ENCODE measurements at regions not wholly inside any gene's neighbourhood (a gene's known extent, or its start where the extent isn't known, plus 50 kb on each side); places are given as distances from the start of the nearest gene placed in this dataset.
"Not testable (repeated sequence)": the region's sequence is repeated elsewhere in the genome, so short reads cannot be mapped to it uniquely, and the experiment has no call there.

- H3K27ac Mint-ChIP-seq; DNase-seq; H3K4me1 Mint-ChIP-seq; H3K36me3 Mint-ChIP-seq; POLR2A ChIA-PET; H3K9me3 Mint-ChIP-seq; ATAC-seq (ENCODE audit: low read depth); H3K4me3 Mint-ChIP-seq; H3K27me3 Mint-ChIP-seq: not testable (repeated sequence)
Observed at GRCh38 chr6:68022968-68023367, 612.1 kb upstream of the ADGRB3 start.

GRCh38 chr6:68013780-68014515, 621.1 kb upstream of the ADGRB3 start:
- POLR2A ChIA-PET, result no interaction called here
- H3K9me3 Mint-ChIP-seq, result peaks cover 4% of the 10 kb centered on the region
- no peaks in the 10 kb centered on the region for H3K27me3 Mint-ChIP-seq
- no peaks in the 10 kb centered on the region for H3K36me3 Mint-ChIP-seq
- ATAC-seq (ENCODE audit: low read depth) (no peak), DNase-seq (no peak)
- H3K4me1 Mint-ChIP-seq, result no peaks in the 10 kb centered on the region
- no peak overlapping the region for H3K27ac Mint-ChIP-seq
- no peak overlapping the region for H3K4me3 Mint-ChIP-seq

GRCh38 chr6:68012822-68013221, 622.3 kb upstream of the ADGRB3 start:
- ATAC-seq (ENCODE audit: low read depth) (no peak), DNase-seq (no peak)
- H3K27ac Mint-ChIP-seq, result no peak overlapping the region
- H3K4me3 Mint-ChIP-seq, result no peak overlapping the region
- no peaks in the 10 kb centered on the region for H3K4me1 Mint-ChIP-seq
- peaks cover 4% of the 10 kb centered on the region for H3K9me3 Mint-ChIP-seq
- no peaks in the 10 kb centered on the region for H3K27me3 Mint-ChIP-seq
- no peaks in the 10 kb centered on the region for H3K36me3 Mint-ChIP-seq
- POLR2A ChIA-PET, result no interaction called here

GRCh38 chr6:68010936-68011335, 624.1 kb upstream of the ADGRB3 start:
- Mint-ChIP-seq H3K36me3 (no peaks in the 10 kb centered on the region), H3K27me3 (no peaks in the 10 kb centered on the region), H3K4me3 (no peak overlapping the region), H3K4me1 (no peaks in the 10 kb centered on the region), H3K9me3 (peaks cover 4% of the 10 kb centered on the region), H3K27ac (no peak overlapping the region)
- ATAC-seq (ENCODE audit: low read depth) (no peak), DNase-seq (no peak)
- POLR2A ChIA-PET, result no interaction called here

- ATAC-seq (ENCODE audit: low read depth), result no peak
- H3K36me3 Mint-ChIP-seq, result no peaks in the 10 kb centered on the region
- POLR2A ChIA-PET, result no interaction called here
Observed at GRCh38 chr6:68008445-68008844, 626.6 kb upstream of the ADGRB3 start.

GRCh38 chr6:68007717-68008116, 627.4 kb upstream of the ADGRB3 start:
- peaks cover 4% of the 10 kb centered on the region for H3K9me3 Mint-ChIP-seq
- no peaks in the 10 kb centered on the region for H3K36me3 Mint-ChIP-seq
- H3K4me3 Mint-ChIP-seq, result no peak overlapping the region
- no peak overlapping the region for H3K27ac Mint-ChIP-seq
- POLR2A ChIA-PET, result no interaction called here
- DNase-seq (no peak), ATAC-seq (ENCODE audit: low read depth) (no peak)
- no peaks in the 10 kb centered on the region for H3K4me1 Mint-ChIP-seq
- no peaks in the 10 kb centered on the region for H3K27me3 Mint-ChIP-seq

More at GRCh38 chr6:68008445-68008844, 626.6 kb upstream of the ADGRB3 start:
- Mint-ChIP-seq H3K27ac (no peak overlapping the region), H3K27me3 (no peaks in the 10 kb centered on the region), H3K4me3 (no peak overlapping the region), H3K4me1 (no peaks in the 10 kb centered on the region), H3K9me3 (peaks cover 4% of the 10 kb centered on the region)
- DNase-seq, result no peak

GRCh38 chr6:67986694-67987232, 648.3 kb upstream of the ADGRB3 start:
- Mint-ChIP-seq H3K27ac (no peak overlapping the region), H3K36me3 (no peaks in the 10 kb centered on the region), H3K9me3 (no peaks in the 10 kb centered on the region), H3K4me3 (no peak overlapping the region), H3K4me1 (no peaks in the 10 kb centered on the region), H3K27me3 (no peaks in the 10 kb centered on the region)
- ATAC-seq (ENCODE audit: low read depth), result no peak
- no peak for DNase-seq
- POLR2A ChIA-PET, result no interaction called here

- Mint-ChIP-seq H3K4me1 (no peaks in the 10 kb centered on the region), H3K27me3 (no peaks in the 10 kb centered on the region), H3K27ac (no peak overlapping the region), H3K36me3 (no peaks in the 10 kb centered on the region), H3K9me3 (no peaks in the 10 kb centered on the region), H3K4me3 (no peak overlapping the region)
- DNase-seq (no peak), ATAC-seq (ENCODE audit: low read depth) (no peak)
- POLR2A ChIA-PET, result no interaction called here
Observed at GRCh38 chr6:67976486-67976885, 658.6 kb upstream of the ADGRB3 start.

GRCh38 chr6:67974931-67975330, 660.2 kb upstream of the ADGRB3 start:
- no peak for ATAC-seq (ENCODE audit: low read depth)
- Mint-ChIP-seq H3K4me3 (no peak overlapping the region), H3K4me1 (no peaks in the 10 kb centered on the region), H3K36me3 (no peaks in the 10 kb centered on the region), H3K9me3 (no peaks in the 10 kb centered on the region), H3K27ac (no peak overlapping the region), H3K27me3 (no peaks in the 10 kb centered on the region)
- POLR2A ChIA-PET, result no interaction called here
- DNase-seq, result no peak

- no peak for DNase-seq
- no peak overlapping the region for H3K27ac Mint-ChIP-seq
Observed at GRCh38 chr6:67971812-67972211, 663.3 kb upstream of the ADGRB3 start.

GRCh38 chr6:67966830-67967229, 668.3 kb upstream of the ADGRB3 start:
- ATAC-seq (ENCODE audit: low read depth) (no peak), DNase-seq (no peak)
- H3K27me3 Mint-ChIP-seq, result no peaks in the 10 kb centered on the region
- H3K4me1 Mint-ChIP-seq, result no peaks in the 10 kb centered on the region
- POLR2A ChIA-PET, result no interaction called here
- H3K27ac Mint-ChIP-seq, result no peak overlapping the region
- H3K9me3 Mint-ChIP-seq, result peaks cover 1% of the 10 kb centered on the region
- no peaks in the 10 kb centered on the region for H3K36me3 Mint-ChIP-seq
- H3K4me3 Mint-ChIP-seq, result no peak overlapping the region

More at GRCh38 chr6:67971812-67972211, 663.3 kb upstream of the ADGRB3 start:
- POLR2A ChIA-PET, result no interaction called here
- H3K9me3 Mint-ChIP-seq, result peaks cover 1% of the 10 kb centered on the region
- no peaks in the 10 kb centered on the region for H3K27me3 Mint-ChIP-seq
- H3K4me1 Mint-ChIP-seq, result no peaks in the 10 kb centered on the region
- H3K4me3 Mint-ChIP-seq, result no peak overlapping the region
- H3K36me3 Mint-ChIP-seq, result no peaks in the 10 kb centered on the region
- no peak for ATAC-seq (ENCODE audit: low read depth)

- POLR2A ChIA-PET, result no interaction called here
- DNase-seq, result no peak
- H3K27me3 Mint-ChIP-seq, result no peaks in the 10 kb centered on the region
- ATAC-seq (ENCODE audit: low read depth), result no peak
- H3K9me3 Mint-ChIP-seq, result peaks cover 11% of the 10 kb centered on the region
- no peaks in the 10 kb centered on the region for H3K36me3 Mint-ChIP-seq
- H3K4me1 Mint-ChIP-seq, result no peaks in the 10 kb centered on the region
- H3K4me3 Mint-ChIP-seq, result no peak overlapping the region
- H3K27ac Mint-ChIP-seq, result no peak overlapping the region
Observed at GRCh38 chr6:67956352-67956751, 678.7 kb upstream of the ADGRB3 start.

GRCh38 chr6:67952948-67953347, 682.1 kb upstream of the ADGRB3 start:
- ATAC-seq (ENCODE audit: low read depth) (no peak), DNase-seq (no peak)
- H3K36me3 Mint-ChIP-seq, result no peaks in the 10 kb centered on the region
- no peaks in the 10 kb centered on the region for H3K4me1 Mint-ChIP-seq
- H3K27me3 Mint-ChIP-seq, result no peaks in the 10 kb centered on the region
- no peak overlapping the region for H3K4me3 Mint-ChIP-seq
- no peak overlapping the region for H3K27ac Mint-ChIP-seq
- POLR2A ChIA-PET, result no interaction called here
- peaks cover 20% of the 10 kb centered on the region for H3K9me3 Mint-ChIP-seq

- Mint-ChIP-seq H3K9me3 (peaks cover 19% of the 10 kb centered on the region), H3K36me3 (no peaks in the 10 kb centered on the region), H3K27ac (no peak overlapping the region), H3K27me3 (no peaks in the 10 kb centered on the region), H3K4me1 (no peaks in the 10 kb centered on the region), H3K4me3 (no peak overlapping the region)
- POLR2A ChIA-PET, result no interaction called here
- ATAC-seq (ENCODE audit: low read depth) (no peak), DNase-seq (no peak)
Observed at GRCh38 chr6:67952121-67952520, 683.0 kb upstream of the ADGRB3 start.
